H9 (cell line): ENCODE measurements at regions not wholly inside any gene's neighbourhood (a gene's known extent, or its start where the extent isn't known, plus 50 kb on each side); places are given as distances from the start of the nearest gene placed in this dataset.

Experiments used
- DNase-seq: peaks from one replicate; pipeline ENCODE4 v3.0.0-alpha.2; 2017
- H2AFZ ChIP-seq: one replicate; pipeline ENCODE4 v1.6.1; 2013; ENCODE audit warnings: mild to moderate bottlenecking, low read length, control low read depth, moderate library complexity
- H2AK5ac ChIP-seq: 2 replicates; pipeline ENCODE4 v1.6.1; 2013; ENCODE audit warnings: low read length, control low read depth, mixed read lengths; ENCODE audit not compliant: insufficient read length
- H2BK120ac ChIP-seq: one replicate; pipeline ENCODE4 v1.6.1; 2013; ENCODE audit warnings: low read depth, mild to moderate bottlenecking, low read length, control low read depth, inconsistent platforms; ENCODE audit not compliant: poor library complexity, severe bottlenecking
- H2BK12ac ChIP-seq: 2 replicates; pipeline ENCODE4 v1.6.1; 2013; ENCODE audit warnings: low read length, control low read depth, mixed read lengths, low read depth; ENCODE audit not compliant: insufficient read length
- H2BK15ac ChIP-seq: 2 replicates; pipeline ENCODE4 v1.6.1; 2013; ENCODE audit warnings: low read depth, low read length, control low read depth
- H2BK20ac ChIP-seq: one replicate; pipeline ENCODE4 v1.6.1; 2013; ENCODE audit warnings: low read depth, mild to moderate bottlenecking, low read length, control low read depth, inconsistent platforms; ENCODE audit not compliant: poor library complexity, severe bottlenecking
- H2BK5ac ChIP-seq: 2 replicates; pipeline ENCODE4 v1.6.1; 2013; ENCODE audit warnings: low read length, control low read depth, mixed read lengths; ENCODE audit not compliant: insufficient read length
- H3K14ac ChIP-seq: 2 replicates; pipeline ENCODE4 v1.6.1; 2013; ENCODE audit warnings: low read length, control low read depth; ENCODE audit not compliant: insufficient read depth
- H3K18ac ChIP-seq: 2 replicates; pipeline ENCODE4 v1.6.1; 2013; ENCODE audit warnings: low read depth, mild to moderate bottlenecking, mixed read lengths, low read length, control low read depth; ENCODE audit not compliant: insufficient read length
- H3K23ac ChIP-seq: 2 replicates; pipeline ENCODE4 v1.6.1; 2013; ENCODE audit warnings: low read length, control low read depth, mixed read lengths, low read depth; ENCODE audit not compliant: insufficient read length
- H3K23me2 ChIP-seq: 2 replicates; pipeline ENCODE4 v1.6.1; 2013; ENCODE audit warnings: low read depth, mild to moderate bottlenecking, mixed read lengths, low read length, control low read depth; ENCODE audit not compliant: insufficient read length, poor library complexity, severe bottlenecking
- H3K27ac ChIP-seq: 2 replicates; pipeline ENCODE4 v1.5.1; 2013; ENCODE audit warnings: low read length, control low read depth, mixed read lengths, low read depth; ENCODE audit not compliant: insufficient read length
- H3K27me3 ChIP-seq: 2 replicates; pipeline ENCODE4 v1.6.1; 2013; ENCODE audit warnings: low read length, control low read depth, inconsistent platforms; ENCODE audit not compliant: insufficient read depth
- H3K4ac ChIP-seq: 2 replicates; pipeline ENCODE4 v1.6.1; 2013; ENCODE audit warnings: low read depth, mild to moderate bottlenecking, control low read depth, inconsistent platforms, low read length, moderate library complexity
- H3K4me1 ChIP-seq: 2 replicates; pipeline ENCODE4 v1.6.1; 2013; ENCODE audit warnings: low read length, control low read depth, inconsistent platforms; ENCODE audit not compliant: insufficient read depth
- H3K4me2 ChIP-seq: 2 replicates; pipeline ENCODE4 v1.6.1; 2013; ENCODE audit warnings: low read length, control low read depth, mixed read lengths; ENCODE audit not compliant: insufficient read length, insufficient read depth
- H3K56ac ChIP-seq: 2 replicates; pipeline ENCODE4 v1.6.1; 2013; ENCODE audit warnings: low read depth, mild to moderate bottlenecking, mixed read lengths, low read length, control low read depth; ENCODE audit not compliant: insufficient read length
- H3K79me1 ChIP-seq: 2 replicates; pipeline ENCODE4 v1.6.1; 2013; ENCODE audit warnings: low read depth, mild to moderate bottlenecking, moderate library complexity, low read length, control low read depth, inconsistent platforms; ENCODE audit not compliant: insufficient read depth, poor library complexity, severe bottlenecking
- H3K79me2 ChIP-seq: 2 replicates; pipeline ENCODE4 v1.6.1; 2013; ENCODE audit warnings: low read length, control low read depth, inconsistent platforms; ENCODE audit not compliant: insufficient read depth
- H3K9ac ChIP-seq: 2 replicates; pipeline ENCODE4 v1.6.1; 2013; ENCODE audit warnings: low read length, control low read depth, mixed read lengths; ENCODE audit not compliant: insufficient read length; ENCODE audit errors: extremely low read depth
- H3K9me3 ChIP-seq: one replicate; pipeline ENCODE4 v1.6.1; 2013; ENCODE audit warnings: low read depth, low read length, inconsistent platforms; ENCODE audit not compliant: control insufficient read depth
- H3T11ph ChIP-seq: one replicate; pipeline ENCODE4 v1.6.1; 2013; ENCODE audit warnings: mild to moderate bottlenecking, low read length, control low read depth, inconsistent platforms
- H4K20me1 ChIP-seq: one replicate; pipeline ENCODE4 v1.6.1; 2013; ENCODE audit not compliant: control insufficient read depth, insufficient read length, insufficient read depth
- H4K5ac ChIP-seq: 2 replicates; pipeline ENCODE4 v1.6.1; 2013; ENCODE audit warnings: low read depth, mild to moderate bottlenecking, mixed read lengths, low read length, control low read depth; ENCODE audit not compliant: insufficient read length
- H4K8ac ChIP-seq: replicated peaks from 2 replicates; pipeline ENCODE4 v1.6.1; 2013; ENCODE audit warnings: low read length, control low read depth, mixed read lengths, low read depth; ENCODE audit not compliant: insufficient read length
- H4K91ac ChIP-seq: 2 replicates; pipeline ENCODE4 v1.6.1; 2013; ENCODE audit warnings: low read depth, mild to moderate bottlenecking, moderate library complexity, mixed read lengths, low read length, control low read depth; ENCODE audit not compliant: insufficient read length
- H3K27ac Mint-ChIP-seq, 3 experiments: 2 replicates in 2 of 3; 3 replicates in 1 of 3; pipeline ENCODE4 v1.8.0; 2020 to 2021; ENCODE audit warnings: mixed read lengths in 3 of 3, mild to moderate bottlenecking in 1 of 3, moderate library complexity in 1 of 3
- H3K27me3 Mint-ChIP-seq: 2 replicates; pipeline ENCODE4 v1.8.0; 2021; ENCODE audit warnings: low read depth, mild to moderate bottlenecking, moderate library complexity, mixed read lengths
- H3K36me3 Mint-ChIP-seq, 3 experiments: 2 replicates in 2 of 3; 3 replicates in 1 of 3; pipeline ENCODE4 v1.8.0; 2020 to 2021; ENCODE audit warnings: low read depth in 3 of 3, mixed read lengths in 3 of 3; ENCODE audit not compliant: insufficient read depth in 1 of 3
- H3K4me1 Mint-ChIP-seq, 2 experiments: 2 replicates each; pipeline ENCODE4 v1.8.0; 2020; ENCODE audit warnings: mixed read lengths in 2 of 2
- H3K4me3 Mint-ChIP-seq, 2 experiments: 2 replicates in 1 of 2; 3 replicates in 1 of 2; pipeline ENCODE4 v1.8.0; 2020 to 2021; ENCODE audit warnings: mild to moderate bottlenecking in 2 of 2, mixed read lengths in 2 of 2, moderate library complexity in 1 of 2
- H3K9me3 Mint-ChIP-seq, 2 experiments: 2 replicates in 1 of 2; 3 replicates in 1 of 2; pipeline ENCODE4 v1.8.0; 2020; ENCODE audit warnings: mild to moderate bottlenecking in 2 of 2, mixed read lengths in 2 of 2, moderate library complexity in 1 of 2
- CTCF ChIP-seq: fragments of 200-600 bp; sonication (generic); conservative IDR thresholded peaks from 3 replicates; pipeline ENCODE4 v1.8.0; 2021; ENCODE audit warnings: antibody characterized with exemption, mild to moderate bottlenecking
- WGBS: extraction: QIAGEN DNeasy Blood & Tissue Kit; methylation state at CpG from one replicate; pipeline ENCODE4 v1.1.7; 2013; ENCODE audit warnings: missing lambda C conversion rate, low lambda C conversion rate, mixed read lengths; ENCODE audit not compliant: insufficient read length; ENCODE audit errors: extremely low coverage; 5-methylcytosine and 5-hydroxymethylcytosine counted together

GRCh38 chr1:99595441-99595840 lies 50.5 kb upstream of the PALMD start:
- Histone ChIP-seq H3K27me3 (no peaks in the 10 kb centered on the region), H3K9me3 (no peaks in the 10 kb centered on the region), H4K8ac (no peak overlapping the region), H3T11ph (no peak overlapping the region), H3K9ac (no peak overlapping the region), H3K56ac (no peak overlapping the region), H3K79me2 (no peaks in the 10 kb centered on the region), H3K4me2 (no peak overlapping the region), H3K23me2 (no peaks in the 10 kb centered on the region), H3K14ac (no peak overlapping the region), H3K27ac (no peak overlapping the region), H2BK5ac (no peak overlapping the region), H4K20me1 (no peaks in the 10 kb centered on the region), H2BK12ac (no peak overlapping the region), H2BK20ac (no peak overlapping the region), H2AFZ (no peak overlapping the region), H4K5ac (no peak overlapping the region), H3K79me1 (no peaks in the 10 kb centered on the region), H2BK15ac (no peak overlapping the region), H3K4me1 (no peaks in the 10 kb centered on the region), H4K91ac (no peak overlapping the region), H3K4ac (no peak overlapping the region), H2AK5ac (no peak overlapping the region), H3K23ac (no peak overlapping the region), H3K18ac (no peak overlapping the region), H2BK120ac (no peak overlapping the region)
- no peak overlapping the region for H3K4me3 Mint-ChIP-seq
- H3K4me1 Mint-ChIP-seq = no peaks in the 10 kb centered on the region
- DNase-seq = no peak
- WGBS = no CpG with 5 or more reads among the region's 2 CpGs
- H3K9me3 Mint-ChIP-seq = no peaks in the 10 kb centered on the region; a peak in 1 of 5 replicates
- H3K36me3 Mint-ChIP-seq = no peaks in the 10 kb centered on the region
- no peaks in the 10 kb centered on the region for H3K27me3 Mint-ChIP-seq
- no peak for TF ChIP-seq CTCF
- H3K27ac Mint-ChIP-seq = no peak overlapping the region
